CD4-positive, alpha-beta T cell treated with Interferon gamma for 1 hour (primary cell): ENCODE measurements at regions not wholly inside any gene's neighbourhood (a gene's known extent, or its start where the extent isn't known, plus 50 kb on each side); places are given as distances from the start of the nearest gene placed in this dataset.

ENCODE experiments used
- DNase-seq: peaks from one replicate; pipeline ENCODE4 v3.0.0-alpha.2; 2020

DNA sequence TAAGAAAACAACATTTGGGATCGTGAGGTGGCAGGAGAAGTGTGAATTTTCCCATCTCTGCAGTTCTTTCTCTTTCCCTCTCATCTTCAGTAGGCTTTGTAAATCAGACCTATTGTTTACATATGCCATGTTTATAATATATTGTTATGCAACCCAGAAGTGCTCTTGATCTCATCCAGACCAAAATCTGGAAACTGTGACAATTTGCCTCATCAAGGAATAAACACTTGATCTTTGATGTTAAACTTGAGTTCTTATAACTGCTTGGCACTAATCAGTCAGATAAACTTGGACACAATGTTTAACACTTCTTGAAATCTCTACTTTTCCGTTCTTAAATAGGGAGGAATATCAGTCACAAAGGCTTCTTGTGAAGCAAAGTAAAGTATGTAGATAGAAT is 384.7 kb downstream of the DMRT2 start:
- DNase-seq: no peak

DNA sequence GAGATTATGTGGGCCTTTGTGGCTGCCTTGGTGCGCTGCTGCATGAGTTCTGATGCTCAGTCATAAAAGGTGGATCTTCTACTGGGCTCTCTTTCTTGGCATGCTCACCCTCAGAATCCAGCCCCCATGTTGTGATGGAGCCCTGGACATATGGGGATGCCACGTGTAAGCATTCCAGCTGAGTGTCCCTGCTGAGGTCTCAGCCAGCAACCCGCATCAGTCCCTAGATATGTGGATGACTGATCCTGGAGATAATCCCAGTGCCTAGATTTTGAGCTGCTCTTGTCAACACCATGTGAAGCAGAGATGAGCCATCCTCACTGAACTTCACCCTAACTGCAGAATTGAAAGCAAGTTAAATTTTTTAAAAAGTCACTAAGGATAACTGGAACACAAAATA is 390.1 kb downstream of the DMRT2 start:
- no peak for DNase-seq

- DNase-seq: no peak
These were observed 391.9 kb downstream of the DMRT2 start for GRCh38 chr9:1442105-1442504.

DNA sequence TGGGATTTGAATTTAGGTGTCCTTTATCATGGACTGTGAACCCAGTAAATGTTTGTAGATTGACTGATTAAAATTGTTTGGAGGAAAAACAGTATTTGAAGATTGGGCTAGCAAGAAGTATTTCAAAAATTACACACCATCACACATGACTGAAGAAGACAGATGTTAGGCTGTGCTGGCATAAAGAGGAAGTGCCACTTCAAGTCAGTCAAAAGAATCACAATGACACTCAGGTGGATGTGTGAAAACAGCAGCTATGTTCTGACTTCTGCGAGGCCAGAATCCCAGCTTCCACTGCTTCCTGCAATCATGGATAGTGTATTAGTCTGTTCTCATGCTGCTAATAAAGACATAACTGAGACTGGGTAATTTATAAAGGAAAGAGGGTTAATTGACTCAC is 393.3 kb downstream of the DMRT2 start:
- DNase-seq: no peak

GRCh38 chr9:1446671-1447070 is 396.5 kb downstream of the DMRT2 start:
- no peak for DNase-seq

DNA sequence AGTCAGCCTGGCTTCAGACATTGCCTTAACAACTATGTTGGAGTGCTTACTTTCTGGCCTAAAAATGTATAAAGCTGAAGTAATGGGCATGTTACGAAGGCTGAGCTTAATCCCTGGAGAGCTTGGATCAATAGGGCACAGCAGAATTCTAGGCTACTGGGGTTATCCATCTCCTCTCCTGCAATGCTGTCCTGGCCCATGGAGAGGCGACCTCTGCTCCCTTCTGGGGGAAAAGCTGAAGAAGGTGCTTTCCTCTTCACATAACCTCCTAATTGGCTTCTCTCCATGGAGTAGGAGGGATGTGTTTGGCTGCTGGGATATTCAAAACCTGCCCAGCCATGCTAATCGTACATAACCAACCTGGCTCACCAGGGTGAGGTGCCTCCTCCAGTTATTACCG is 403.5 kb downstream of the DMRT2 start:
- DNase-seq: no peak

GRCh38 chr9:1454211-1454610 is 404.1 kb downstream of the DMRT2 start:
- DNase-seq: no peak

- DNase-seq: no peak
These were observed 404.6 kb downstream of the DMRT2 start for GRCh38 chr9:1454616-1455347.

DNA sequence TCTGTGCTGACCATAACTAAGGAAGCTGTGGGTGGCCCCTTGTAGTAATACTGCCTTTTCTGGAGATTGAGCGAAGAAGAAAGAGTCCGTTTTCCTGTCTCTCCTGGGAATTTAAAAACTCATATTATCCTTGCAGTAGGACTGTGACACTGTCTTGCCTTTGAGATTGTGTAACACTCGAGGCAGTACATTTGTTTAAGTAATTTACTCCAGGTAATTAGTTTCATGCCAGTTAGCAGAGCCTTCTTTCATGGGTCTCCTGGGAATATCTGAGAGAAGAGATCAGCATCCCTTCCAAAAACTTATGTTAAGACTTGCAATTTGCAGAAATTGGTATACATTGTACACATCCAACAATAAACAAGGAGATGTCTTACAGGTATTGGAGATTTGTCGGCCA is 405.6 kb downstream of the DMRT2 start:
- no peak for DNase-seq

DNA sequence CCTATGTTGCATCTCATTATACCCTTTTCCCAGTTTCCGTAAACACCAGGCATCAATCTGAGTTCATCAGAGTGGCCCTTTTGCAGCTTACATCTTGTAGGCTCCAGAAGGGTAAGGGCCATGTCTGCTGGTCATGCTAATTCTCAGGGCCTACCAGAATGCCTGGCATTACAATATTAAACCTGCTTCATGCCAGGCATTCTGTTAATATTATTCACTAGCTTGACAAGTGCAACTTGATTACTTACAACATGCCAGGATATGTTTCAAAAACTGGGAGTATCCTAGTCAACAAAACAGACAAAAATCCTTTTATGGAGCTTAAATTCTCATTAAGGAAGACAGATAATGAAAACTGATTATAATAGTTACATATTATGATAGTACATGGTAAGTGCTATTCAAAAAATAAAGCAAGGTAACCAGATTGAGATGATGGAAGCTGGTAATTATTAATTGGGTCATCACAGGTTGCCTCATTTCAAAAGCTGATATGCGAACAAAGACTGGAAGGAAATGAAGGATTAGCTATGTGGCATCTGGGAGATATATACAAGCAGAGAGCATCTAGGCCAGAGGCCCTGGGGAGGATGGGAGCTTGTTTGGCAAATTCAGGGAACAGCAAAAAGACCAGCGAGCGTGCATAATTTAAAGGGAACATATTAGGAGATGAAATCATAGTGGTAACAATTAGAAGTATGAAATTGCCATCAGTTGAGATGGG is 406.3 kb downstream of the DMRT2 start:
- no peak for DNase-seq

- DNase-seq: no peak
These were observed 407.3 kb downstream of the DMRT2 start for GRCh38 chr9:1457460-1457859.

GRCh38 chr9:1458503-1458902 is 408.3 kb downstream of the DMRT2 start:
- no peak for DNase-seq

DNA sequence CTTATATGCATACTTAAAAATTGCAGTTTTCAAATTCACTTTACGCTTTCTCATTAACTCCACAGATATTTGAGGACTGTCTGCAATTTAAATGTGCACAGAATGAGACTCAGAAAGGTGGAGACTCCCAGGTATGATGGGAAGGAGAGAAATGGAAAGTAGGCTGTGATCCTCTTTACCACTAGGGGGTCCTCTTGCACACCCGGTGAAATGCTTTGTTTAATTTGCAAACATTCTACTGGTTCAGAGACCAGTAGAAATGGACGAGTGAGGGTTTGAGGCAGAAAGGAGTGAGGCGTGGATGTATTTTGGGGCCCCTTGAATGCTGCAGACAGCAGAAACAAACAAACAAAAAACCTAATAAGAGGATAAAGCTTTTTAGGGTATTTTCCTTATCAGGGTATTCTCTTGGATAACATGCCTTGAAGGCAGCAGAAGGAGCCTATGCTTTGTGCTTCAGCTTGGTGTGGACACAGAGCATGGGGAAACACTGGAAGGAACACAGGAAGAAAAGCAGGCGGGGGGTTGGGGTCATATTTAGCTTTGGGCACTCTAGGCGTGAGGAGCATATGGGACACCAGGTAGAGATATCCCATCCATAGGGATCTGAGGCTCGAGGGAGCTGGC is 410.1 kb downstream of the DMRT2 start:
- no peak for DNase-seq

DNA sequence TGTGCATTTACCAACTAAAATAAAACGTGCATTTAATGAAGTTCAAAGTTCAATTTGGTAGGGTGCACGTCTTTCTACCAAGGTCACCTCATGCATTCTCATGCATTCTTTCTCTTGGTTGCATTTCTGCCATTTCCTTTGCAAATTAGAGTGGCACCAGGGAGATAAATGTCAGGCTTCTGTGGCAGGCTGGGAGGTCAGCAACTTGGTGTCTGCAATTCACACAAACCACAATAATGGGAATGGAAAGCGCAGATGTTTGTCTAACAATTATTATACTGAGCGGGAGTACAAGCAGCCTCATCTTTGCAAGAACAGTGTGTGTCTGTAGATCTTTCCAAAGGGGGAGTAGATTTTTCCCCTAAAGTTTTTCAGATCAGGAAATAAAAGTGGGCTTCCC is 411.7 kb downstream of the DMRT2 start:
- DNase-seq: no peak

GRCh38 chr9:1462626-1463308 is 412.6 kb downstream of the DMRT2 start:
- DNase-seq: no peak

DNA sequence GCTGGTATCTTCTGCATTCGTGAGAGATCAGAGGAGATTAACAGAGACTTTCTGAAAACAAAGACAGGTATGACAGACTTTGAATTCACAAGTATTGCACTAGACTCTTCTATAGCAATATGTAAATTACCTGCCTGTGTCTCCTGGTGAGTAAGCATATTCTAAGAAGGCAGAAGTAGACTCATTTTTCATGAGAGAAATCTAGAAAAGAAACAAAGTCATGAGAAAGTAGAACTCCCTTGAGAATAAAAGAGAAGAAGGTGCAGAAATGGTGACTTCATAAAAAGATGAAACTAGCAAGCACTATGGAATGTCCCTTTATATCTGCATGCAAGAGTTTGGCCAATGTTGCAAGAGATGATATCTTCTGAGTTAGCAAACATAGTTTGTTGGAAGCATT is 419.8 kb downstream of the DMRT2 start:
- DNase-seq: no peak

GRCh38 chr9:1473956-1474634 is 423.9 kb downstream of the DMRT2 start:
- DNase-seq: no peak

- no peak for DNase-seq
These were observed 424.5 kb downstream of the DMRT2 start for GRCh38 chr9:1474671-1475070.

DNA sequence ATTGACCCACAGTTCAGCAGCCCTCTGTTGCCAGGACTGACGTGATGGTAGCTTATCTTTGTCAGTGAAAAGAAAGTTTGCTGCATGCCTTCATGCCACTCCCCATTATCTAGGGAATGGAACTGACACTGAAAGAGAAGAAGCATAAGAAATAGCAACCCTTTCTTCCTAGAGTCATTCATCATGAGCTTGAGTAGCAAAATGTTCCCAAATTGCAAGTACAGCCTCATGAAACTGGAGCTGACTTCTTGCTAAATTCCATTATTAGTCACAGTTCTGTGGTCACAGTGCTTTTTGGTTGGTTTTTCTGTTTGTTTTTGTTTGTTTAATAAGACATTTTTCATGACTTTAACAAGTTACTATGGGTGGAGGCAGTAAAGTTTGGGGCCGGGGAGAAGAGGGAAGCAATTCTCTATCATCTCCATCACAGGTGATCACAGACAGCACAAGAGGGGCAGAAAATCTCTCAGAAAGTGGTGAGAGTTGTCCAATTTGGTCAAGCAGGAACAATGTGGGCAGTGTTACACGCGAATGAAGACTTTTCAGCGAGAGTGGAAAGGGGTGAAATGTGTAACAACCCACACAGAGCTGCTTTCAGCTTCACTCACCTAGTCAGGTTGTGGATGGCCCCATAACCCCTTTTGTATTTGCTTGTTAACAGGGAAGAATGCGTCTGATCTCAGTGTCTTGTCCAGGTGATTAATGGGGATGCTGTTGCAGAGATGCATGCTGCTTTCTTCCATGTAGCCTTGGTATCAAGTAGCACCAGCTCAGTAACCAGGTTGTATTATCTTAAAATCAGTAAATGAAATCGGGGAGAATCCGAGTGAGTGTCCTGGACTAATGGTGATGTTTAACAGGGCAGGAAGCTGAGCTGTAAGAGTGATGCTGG is 440.4 kb downstream of the DMRT2 start:
- DNase-seq: no peak

DNA sequence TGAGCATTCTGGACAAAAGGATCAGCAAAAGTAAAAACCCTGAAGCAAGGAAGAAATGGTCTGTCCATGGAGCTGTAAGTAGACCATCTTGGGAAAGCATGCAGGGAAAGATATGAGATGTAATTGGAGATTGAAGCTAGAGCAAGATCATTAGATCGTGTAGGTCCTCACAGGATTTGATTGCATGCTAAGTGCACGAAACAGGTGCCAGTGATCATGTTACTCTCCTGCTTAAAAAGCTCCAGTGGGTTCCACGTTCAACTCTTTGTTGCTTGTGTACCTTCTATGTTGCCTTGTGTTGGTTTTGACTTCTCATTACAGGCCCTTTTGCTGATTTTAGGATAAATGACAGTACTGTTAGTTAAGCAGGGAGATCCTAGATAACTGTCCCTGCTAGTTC is 442.0 kb downstream of the DMRT2 start:
- DNase-seq: no peak

GRCh38 chr9:1495282-1496030 is 445.3 kb downstream of the DMRT2 start:
- DNase-seq: no peak
